ENCODE measurements at regions not wholly inside any gene's neighbourhood (a gene's known extent, or its start where the extent isn't known, plus 50 kb on each side); places are given as distances from the start of the nearest gene placed in this dataset.
"Not testable (repeated sequence)": the region's sequence is repeated elsewhere in the genome, so short reads cannot be mapped to it uniquely, and the experiment has no call there.

- Histone ChIP-seq H3K27me3 (ENCODE audit: control insufficient read depth in 2 of 2, insufficient read depth in 2 of 2, low read length in 2 of 2) (no peaks in the 10 kb centered on the region), H3K9ac (ENCODE audit: low read depth in 1 of 2, low read length in 2 of 2) (no peak overlapping the region), H3K9me3 (ENCODE audit: control insufficient read depth in 2 of 2, low read length in 2 of 2) (no peaks in the 10 kb centered on the region), H3K36me3 (ENCODE audit: control insufficient read depth in 2 of 2, insufficient read depth in 2 of 2, low read length in 2 of 2) (no peaks in the 10 kb centered on the region), H3K4me1 (ENCODE audit: control insufficient read depth in 2 of 2, insufficient read depth in 2 of 2, low read length in 2 of 2) (no peaks in the 10 kb centered on the region), H3K27ac (ENCODE audit: low read depth in 2 of 2, low read length in 2 of 2) (no peak overlapping the region), H3K4me3 (ENCODE audit: low read length in 2 of 2) (no peak overlapping the region)
These were observed 181.3 kb upstream of the SLC38A2 start for GRCh38 chr12:46553911-46554310.

GRCh38 chr12:46553266-46553665 lies 180.7 kb upstream of the SLC38A2 start:
- Histone ChIP-seq H3K9ac (ENCODE audit: low read depth in 1 of 2, low read length in 2 of 2) (no peak overlapping the region), H3K4me3 (ENCODE audit: low read length in 2 of 2) (no peak overlapping the region), H3K4me1 (ENCODE audit: control insufficient read depth in 2 of 2, insufficient read depth in 2 of 2, low read length in 2 of 2) (no peaks in the 10 kb centered on the region), H3K9me3 (ENCODE audit: control insufficient read depth in 2 of 2, low read length in 2 of 2) (no peaks in the 10 kb centered on the region), H3K27me3 (ENCODE audit: control insufficient read depth in 2 of 2, insufficient read depth in 2 of 2, low read length in 2 of 2) (no peaks in the 10 kb centered on the region), H3K36me3 (ENCODE audit: control insufficient read depth in 2 of 2, insufficient read depth in 2 of 2, low read length in 2 of 2) (no peaks in the 10 kb centered on the region), H3K27ac (ENCODE audit: low read depth in 2 of 2, low read length in 2 of 2) (no peak overlapping the region)

DNA sequence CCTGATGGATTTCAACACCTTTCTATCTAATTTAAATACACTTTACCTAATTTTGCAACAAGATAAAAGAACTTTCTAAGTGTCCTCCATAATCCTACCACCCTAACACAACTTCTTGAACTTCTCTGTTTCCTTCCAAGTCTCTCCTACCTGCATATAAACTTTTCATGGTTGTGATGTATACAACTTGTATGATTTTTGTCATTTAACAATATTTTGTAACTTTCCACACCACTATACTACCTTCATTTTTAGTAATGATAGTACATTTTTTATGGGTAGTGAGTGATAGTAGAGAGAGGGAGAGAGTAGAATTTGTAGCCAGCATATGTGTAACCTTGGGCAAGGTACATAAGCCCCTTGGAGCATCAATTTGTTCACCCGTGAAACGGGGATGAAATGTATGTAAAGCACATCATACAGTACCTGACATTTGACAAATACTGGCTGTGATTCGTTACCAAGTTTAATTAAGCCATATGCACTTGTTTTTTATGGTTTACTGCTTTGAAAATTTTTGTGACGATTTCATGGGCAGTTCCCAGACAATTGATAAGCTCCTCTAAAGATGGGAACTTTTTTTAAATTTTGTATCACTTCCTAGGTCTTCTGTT lies 177.8 kb upstream of the SLC38A2 start:
- H3K9me3 ChIP-seq (ENCODE audit: control insufficient read depth in 2 of 2, low read length in 2 of 2): no peaks in the 10 kb centered on the region
- no peak overlapping the region for H3K9ac ChIP-seq (ENCODE audit: low read depth in 1 of 2, low read length in 2 of 2)
- no peaks in the 10 kb centered on the region for H3K36me3 ChIP-seq (ENCODE audit: control insufficient read depth in 2 of 2, insufficient read depth in 2 of 2, low read length in 2 of 2)
- no peaks in the 10 kb centered on the region for H3K4me1 ChIP-seq (ENCODE audit: control insufficient read depth in 2 of 2, insufficient read depth in 2 of 2, low read length in 2 of 2)
- no peaks in the 10 kb centered on the region for H3K27me3 ChIP-seq (ENCODE audit: control insufficient read depth in 2 of 2, insufficient read depth in 2 of 2, low read length in 2 of 2)
- no peak overlapping the region for H3K27ac ChIP-seq (ENCODE audit: low read depth in 2 of 2, low read length in 2 of 2)
- no peak overlapping the region for H3K4me3 ChIP-seq (ENCODE audit: low read length in 2 of 2)

DNA sequence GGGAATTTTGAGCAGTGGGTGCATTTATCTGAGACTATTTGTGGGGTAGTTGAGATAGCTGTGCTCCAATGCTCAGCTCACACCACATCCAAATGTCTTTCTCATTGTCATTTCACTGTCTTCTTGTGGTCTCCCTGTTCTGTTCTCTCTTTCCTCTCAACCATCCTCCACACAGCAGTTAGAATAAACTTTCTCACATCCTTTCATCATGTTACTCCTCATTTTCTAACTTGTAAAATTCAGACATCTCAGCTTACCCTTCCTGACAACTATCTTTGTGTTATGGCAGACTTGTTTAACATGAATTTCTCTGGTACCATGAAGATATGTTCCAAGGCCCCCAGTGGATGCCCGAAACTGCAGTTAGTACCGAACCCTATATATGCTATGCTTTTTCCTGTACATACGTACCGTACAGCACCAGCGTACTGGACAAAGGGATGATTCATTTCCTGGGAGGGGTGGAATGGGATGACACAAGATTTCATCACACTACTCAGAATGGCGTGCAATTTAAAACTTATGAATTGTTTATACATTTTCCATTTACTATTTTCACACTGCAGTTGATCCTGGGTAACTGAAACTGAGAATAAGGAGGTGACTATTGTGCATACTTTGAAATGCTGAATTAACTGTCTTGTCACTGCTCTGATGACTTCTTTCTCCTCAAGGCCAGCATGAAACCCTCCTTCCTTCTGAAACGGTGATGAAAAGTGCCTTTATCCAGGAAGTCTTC lies 177.1 kb upstream of the SLC38A2 start:
- Histone ChIP-seq H3K27me3 (ENCODE audit: control insufficient read depth in 2 of 2, insufficient read depth in 2 of 2, low read length in 2 of 2) (no peaks in the 10 kb centered on the region), H3K36me3 (ENCODE audit: control insufficient read depth in 2 of 2, insufficient read depth in 2 of 2, low read length in 2 of 2) (no peaks in the 10 kb centered on the region), H3K4me1 (ENCODE audit: control insufficient read depth in 2 of 2, insufficient read depth in 2 of 2, low read length in 2 of 2) (no peaks in the 10 kb centered on the region), H3K4me3 (ENCODE audit: low read length in 2 of 2) (no peak overlapping the region), H3K9me3 (ENCODE audit: control insufficient read depth in 2 of 2, low read length in 2 of 2) (no peaks in the 10 kb centered on the region), H3K27ac (ENCODE audit: low read depth in 2 of 2, low read length in 2 of 2) (no peak overlapping the region), H3K9ac (ENCODE audit: low read depth in 1 of 2, low read length in 2 of 2) (no peak overlapping the region)

- Histone ChIP-seq H3K27ac (ENCODE audit: low read depth in 2 of 2, low read length in 2 of 2) (no peak overlapping the region), H3K27me3 (ENCODE audit: control insufficient read depth in 2 of 2, insufficient read depth in 2 of 2, low read length in 2 of 2) (no peaks in the 10 kb centered on the region), H3K9ac (ENCODE audit: low read depth in 1 of 2, low read length in 2 of 2) (no peak overlapping the region), H3K4me3 (ENCODE audit: low read length in 2 of 2) (no peak overlapping the region), H3K9me3 (ENCODE audit: control insufficient read depth in 2 of 2, low read length in 2 of 2) (no peaks in the 10 kb centered on the region), H3K36me3 (ENCODE audit: control insufficient read depth in 2 of 2, insufficient read depth in 2 of 2, low read length in 2 of 2) (no peaks in the 10 kb centered on the region), H3K4me1 (ENCODE audit: control insufficient read depth in 2 of 2, insufficient read depth in 2 of 2, low read length in 2 of 2) (no peaks in the 10 kb centered on the region)
These were observed 176.1 kb upstream of the SLC38A2 start for GRCh38 chr12:46548605-46549071.

- Histone ChIP-seq H3K9ac (ENCODE audit: low read depth in 1 of 2, low read length in 2 of 2) (no peak overlapping the region), H3K4me1 (ENCODE audit: control insufficient read depth in 2 of 2, insufficient read depth in 2 of 2, low read length in 2 of 2) (no peaks in the 10 kb centered on the region), H3K4me3 (ENCODE audit: low read length in 2 of 2) (no peak overlapping the region), H3K27ac (ENCODE audit: low read depth in 2 of 2, low read length in 2 of 2) (no peak overlapping the region), H3K27me3 (ENCODE audit: control insufficient read depth in 2 of 2, insufficient read depth in 2 of 2, low read length in 2 of 2) (no peaks in the 10 kb centered on the region), H3K9me3 (ENCODE audit: control insufficient read depth in 2 of 2, low read length in 2 of 2) (no peaks in the 10 kb centered on the region), H3K36me3 (ENCODE audit: control insufficient read depth in 2 of 2, insufficient read depth in 2 of 2, low read length in 2 of 2) (no peaks in the 10 kb centered on the region)
These were observed 175.1 kb upstream of the SLC38A2 start for GRCh38 chr12:46547421-46548354.

DNA sequence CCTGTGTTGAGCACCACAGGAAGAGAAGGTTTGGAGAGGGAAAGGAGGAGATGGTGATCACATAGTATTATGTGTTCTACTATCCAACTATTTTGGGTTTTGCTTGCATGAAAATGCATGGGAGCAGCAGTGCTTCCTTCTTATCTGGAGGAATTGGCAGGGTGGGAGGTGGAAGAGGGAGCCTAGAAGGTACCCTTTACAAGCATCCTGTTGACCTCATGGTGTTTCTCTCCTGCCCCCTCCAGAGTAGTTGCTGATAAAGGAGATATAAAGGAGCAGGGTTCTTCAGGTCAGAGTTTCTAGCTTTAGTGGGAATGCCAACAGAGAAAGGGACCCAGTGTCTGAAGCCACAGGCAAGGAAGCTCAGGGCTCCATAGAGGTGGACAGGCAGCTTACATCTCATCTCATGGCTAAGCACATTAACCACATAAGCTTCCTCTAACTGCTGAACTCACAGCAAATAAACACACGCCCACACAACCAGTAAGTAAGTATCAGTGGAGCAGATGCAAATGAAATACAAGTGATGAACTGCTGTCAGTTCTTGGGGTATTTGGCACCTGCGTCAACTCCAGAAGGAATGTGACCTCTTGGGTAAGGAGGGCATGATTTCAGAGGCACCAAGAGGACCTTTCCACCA lies 174.2 kb upstream of the SLC38A2 start:
- H3K9me3 ChIP-seq (ENCODE audit: control insufficient read depth in 2 of 2, low read length in 2 of 2): no peaks in the 10 kb centered on the region
- H3K36me3 ChIP-seq (ENCODE audit: control insufficient read depth in 2 of 2, insufficient read depth in 2 of 2, low read length in 2 of 2): no peaks in the 10 kb centered on the region
- H3K27me3 ChIP-seq (ENCODE audit: control insufficient read depth in 2 of 2, insufficient read depth in 2 of 2, low read length in 2 of 2): no peaks in the 10 kb centered on the region
- H3K9ac ChIP-seq (ENCODE audit: low read depth in 1 of 2, low read length in 2 of 2): no peak overlapping the region
- no peak overlapping the region for H3K27ac ChIP-seq (ENCODE audit: low read depth in 2 of 2, low read length in 2 of 2)
- H3K4me1 ChIP-seq (ENCODE audit: control insufficient read depth in 2 of 2, insufficient read depth in 2 of 2, low read length in 2 of 2): no peaks in the 10 kb centered on the region
- H3K4me3 ChIP-seq (ENCODE audit: low read length in 2 of 2): no peak overlapping the region

- not testable (repeated sequence) for H3K36me3 ChIP-seq (ENCODE audit: control insufficient read depth in 2 of 2, insufficient read depth in 2 of 2, low read length in 2 of 2); H3K4me1 ChIP-seq (ENCODE audit: control insufficient read depth in 2 of 2, insufficient read depth in 2 of 2, low read length in 2 of 2); H3K27me3 ChIP-seq (ENCODE audit: control insufficient read depth in 2 of 2, insufficient read depth in 2 of 2, low read length in 2 of 2); H3K27ac ChIP-seq (ENCODE audit: low read depth in 2 of 2, low read length in 2 of 2); H3K9me3 ChIP-seq (ENCODE audit: control insufficient read depth in 2 of 2, low read length in 2 of 2); H3K9ac ChIP-seq (ENCODE audit: low read depth in 1 of 2, low read length in 2 of 2); H3K4me3 ChIP-seq (ENCODE audit: low read length in 2 of 2)
These were observed 170.8 kb upstream of the SLC38A2 start for GRCh38 chr12:46543378-46543795.

- no peaks in the 10 kb centered on the region for H3K9me3 ChIP-seq (ENCODE audit: control insufficient read depth in 2 of 2, low read length in 2 of 2)
- H3K27me3 ChIP-seq (ENCODE audit: control insufficient read depth in 2 of 2, insufficient read depth in 2 of 2, low read length in 2 of 2): no peaks in the 10 kb centered on the region
- no peaks in the 10 kb centered on the region for H3K4me1 ChIP-seq (ENCODE audit: control insufficient read depth in 2 of 2, insufficient read depth in 2 of 2, low read length in 2 of 2)
- H3K9ac ChIP-seq (ENCODE audit: low read depth in 1 of 2, low read length in 2 of 2): no peak overlapping the region
- no peak overlapping the region for H3K27ac ChIP-seq (ENCODE audit: low read depth in 2 of 2, low read length in 2 of 2)
- no peak overlapping the region for H3K4me3 ChIP-seq (ENCODE audit: low read length in 2 of 2)
- no peaks in the 10 kb centered on the region for H3K36me3 ChIP-seq (ENCODE audit: control insufficient read depth in 2 of 2, insufficient read depth in 2 of 2, low read length in 2 of 2)
These were observed 166.4 kb upstream of the SLC38A2 start for GRCh38 chr12:46538976-46539375.

Data from mucosa of rectum (tissue), 2 donors.